K562 (cell line): ENCODE measurements at regions not wholly inside any gene's neighbourhood (a gene's known extent, or its start where the extent isn't known, plus 50 kb on each side); places are given as distances from the start of the nearest gene placed in this dataset.

ENCODE experiments used
- ATAC-seq: fragments of 200-7000 bp; cut with Tn5 transposase; 3 replicates; pipeline ENCODE4 v1.9.1; 2020; ENCODE audit warnings: moderate library complexity
- BruUV-seq: library from RNA; stranded (reverse); fragments of 400-500 nt; replicated peaks from 2 replicates; lab custom pipeline; 2021; lab: Mats Ljungman, UMichigan
- CTCF ChIA-PET: fragments of 300-600 bp; formaldehyde crosslinking; extraction: SDS; loops from one replicate; lab custom pipeline; 2021; ENCODE audit warnings: low intra/inter-chr PET ratio; lab: Yijun Ruan, JAX
- POLR2A ChIA-PET: fragments of 300-600, 350-650 bp; sonication (Branson Sonifier 250); formaldehyde crosslinking; extraction: SDS; loops from one replicate; lab custom pipeline; 2021; ENCODE audit warnings: antibody characterized with exemption, inconsistent platforms; lab: Yijun Ruan, JAX
- DNase-seq, 4 experiments: peaks; one replicate each; pipeline versions ENCODE4 v3.0.0 to v3.0.0-alpha.2; 2011 to 2018; ENCODE audit warnings: low spot score in 3 of 4, mixed read lengths in 3 of 4; ENCODE audit errors: extremely low read depth in 1 of 4
- FAIRE-seq: peaks from 2 replicates; lab custom pipeline; 2011; peaks lifted over from hg19 to GRCh38; lab: Jason Lieb, UNC
- H2AFZ ChIP-seq: 2 replicates; pipeline ENCODE4 v1.6.0; 2011; ENCODE audit warnings: low read depth, low read length, control low read depth, inconsistent platforms
- H3K27ac ChIP-seq: fragments of 200-600 bp; 3 replicates; pipeline ENCODE4 v1.8.0; 2011; ENCODE audit warnings: low read depth, mild to moderate bottlenecking, control low read depth, inconsistent platforms, low read length, moderate library complexity, mixed read lengths; ENCODE audit errors: extremely low read depth
- H3K27me3 ChIP-seq, 2 experiments: fragments of 300-600 bp in 1 of 2; 2 replicates in 1 of 2; 3 replicates in 1 of 2; pipeline versions ENCODE4 v1.6.0 to v1.8.0; 2011; ENCODE audit warnings: inconsistent platforms in 2 of 2, low read length in 2 of 2, mild to moderate bottlenecking in 1 of 2, mixed read lengths in 1 of 2, moderate library complexity in 1 of 2; ENCODE audit not compliant: control insufficient read depth in 2 of 2, insufficient read depth in 2 of 2
- H3K36me3 ChIP-seq: fragments of 300-600 bp; 3 replicates; pipeline ENCODE4 v1.8.0; 2011; ENCODE audit warnings: mild to moderate bottlenecking, low read length, inconsistent platforms; ENCODE audit not compliant: control insufficient read depth, insufficient read depth
- H3K4me1 ChIP-seq, 2 experiments: fragments of 200-600 bp in 1 of 2; replicated peaks in 1 of 2; 2 replicates in 1 of 2; 3 replicates in 1 of 2; pipeline versions ENCODE4 v1.5.1 to v1.8.0; 2011; ENCODE audit warnings: inconsistent platforms in 2 of 2, low read length in 2 of 2, mild to moderate bottlenecking in 1 of 2, mixed read lengths in 1 of 2, moderate library complexity in 1 of 2; ENCODE audit not compliant: control insufficient read depth in 2 of 2, insufficient read depth in 2 of 2
- H3K4me2 ChIP-seq: 2 replicates; pipeline ENCODE4 v1.6.1; 2011; ENCODE audit warnings: low read length, control low read depth, inconsistent platforms, mixed read lengths; ENCODE audit not compliant: insufficient read depth
- H3K4me3 ChIP-seq: fragments of 200-600 bp; sonication (generic), shearing (Covaris generic); 2 replicates; pipeline ENCODE4 v1.5.1; 2016; ENCODE audit warnings: control low read depth, inconsistent platforms
- H3K79me2 ChIP-seq: fragments of 200-600 bp; 3 replicates; pipeline ENCODE4 v1.8.0; 2011; ENCODE audit warnings: low read length, inconsistent platforms; ENCODE audit not compliant: control insufficient read depth, insufficient read depth
- H3K9ac ChIP-seq, 2 experiments: 2 replicates each; pipeline versions ENCODE4 v1.6.0 to v1.6.1; 2011; ENCODE audit warnings: low read depth in 2 of 2, low read length in 2 of 2, control low read depth in 1 of 2, inconsistent platforms in 1 of 2, mild to moderate bottlenecking in 1 of 2, mixed read lengths in 1 of 2; ENCODE audit not compliant: insufficient read depth in 1 of 2
- H3K9me1 ChIP-seq: one replicate; pipeline ENCODE4 v1.6.0; 2011; ENCODE audit warnings: inconsistent platforms, mild to moderate bottlenecking, low read length, moderate library complexity; ENCODE audit not compliant: control insufficient read depth, insufficient read depth
- H3K9me3 ChIP-seq: replicated peaks from 2 replicates; pipeline ENCODE4 v1.5.1; 2011; ENCODE audit warnings: low read depth, low read length, inconsistent platforms; ENCODE audit not compliant: control insufficient read depth, insufficient read depth
- H4K20me1 ChIP-seq: replicated peaks from 2 replicates; pipeline ENCODE4 v1.6.1; 2011; ENCODE audit warnings: low read length, inconsistent platforms, mixed read lengths; ENCODE audit not compliant: control insufficient read depth, insufficient read depth
- EGR1 ChIP-seq: fragments of 450-650 bp; conservative IDR thresholded peaks from 2 replicates; pipeline ENCODE4 v1.6.1; 2017; ENCODE audit warnings: mild to moderate bottlenecking
- EHMT2 ChIP-seq: fragments of 450-650 bp; IDR thresholded peaks from 2 replicates; pipeline ENCODE4 v1.6.1; 2018; ENCODE audit warnings: antibody characterized with exemption
- EZH2 ChIP-seq: IDR thresholded peaks from 2 replicates; pipeline ENCODE4 v1.6.1; 2012; ENCODE audit warnings: low read depth, mild to moderate bottlenecking, inconsistent platforms, low read length, borderline replicate concordance
- LCOR ChIP-seq: sonication (generic); formaldehyde crosslinking; IDR thresholded peaks from 2 replicates; pipeline ENCODE4 v1.8.0; 2022; ENCODE audit warnings: mild to moderate bottlenecking, missing genetic modification reagents
- MTA1 ChIP-seq: fragments of 450-650 bp; IDR thresholded peaks from 2 replicates; pipeline ENCODE4 v1.6.1; 2017; ENCODE audit warnings: borderline replicate concordance
- NEUROD1 ChIP-seq: fragments of 150-350 bp; IDR thresholded peaks from 2 replicates; pipeline ENCODE4 v1.6.1; 2014; ENCODE audit warnings: borderline replicate concordance, low read length, low read depth; ENCODE audit not compliant: partially characterized antibody
- NFE2 ChIP-seq: IDR thresholded peaks from 2 replicates; pipeline ENCODE4 v1.6.1; 2014; ENCODE audit warnings: antibody characterized with exemption, low read depth
- PHF20 ChIP-seq: fragments of 450-650 bp; IDR thresholded peaks from 2 replicates; pipeline ENCODE4 v1.6.1; 2018; ENCODE audit not compliant: partially characterized antibody
- PKNOX1 ChIP-seq: fragments of 450-650 bp; IDR thresholded peaks from 2 replicates; pipeline ENCODE4 v1.6.1; 2016
- RBM22 ChIP-seq: fragments of 200-400 bp; formaldehyde crosslinking; IDR thresholded peaks from 2 replicates; pipeline ENCODE4 v1.6.1; 2018; ENCODE audit warnings: low read length, low read depth; ENCODE audit not compliant: poor library complexity, severe bottlenecking
- SPI1 ChIP-seq: IDR thresholded peaks from 2 replicates; pipeline ENCODE4 v1.6.1; 2011; ENCODE audit warnings: low read depth, low read length, control low read depth, borderline replicate concordance
- TGIF2 ChIP-seq: sonication (generic); formaldehyde crosslinking; IDR thresholded peaks from 2 replicates; pipeline ENCODE4 v1.8.1; 2022; ENCODE audit warnings: mild to moderate bottlenecking, missing genetic modification reagents, moderate library complexity
- ZFP1 ChIP-seq: fragments of 450-650 bp; formaldehyde crosslinking; IDR thresholded peaks from 2 replicates; pipeline ENCODE4 v1.4.0; 2020; ENCODE audit warnings: mild to moderate bottlenecking, mixed read lengths
- ZNF3 ChIP-seq: fragments of 250-450 bp; sonication (Bioruptor Pico); IDR thresholded peaks from 2 replicates; pipeline ENCODE4 v1.5.0; 2021; ENCODE audit warnings: mild to moderate bottlenecking, moderate library complexity
- WGBS: fragments of 100-300 bp; shearing (Covaris generic); methylation state at CpG from one replicate; pipeline ENCODE4 v1.1.6; 2016; ENCODE audit warnings: low coverage, mixed read lengths; ENCODE audit not compliant: insufficient coverage; ENCODE audit errors: missing lambda C conversion rate; 5-methylcytosine and 5-hydroxymethylcytosine counted together
- in situ Hi-C: fragments of 300-500 bp; cut with MboI; formaldehyde crosslinking; loops from 4 replicates; pipeline ENCODE4 v1.15.0; 2018; ENCODE audit warnings: inconsistent platforms, mixed read lengths
- intact Hi-C: fragments of 100-400 bp; cut with micrococcal nuclease; formaldehyde crosslinking; loops from 2 replicates; pipeline ENCODE4 v1.14.2; 2022
- TF ChIP-seq, protein P1 (sequence below): sonication (generic); formaldehyde crosslinking; IDR thresholded peaks from 2 replicates; pipeline ENCODE4 v1.8.1; 2023; ENCODE audit warnings: mild to moderate bottlenecking, missing genetic modification reagents
- TF ChIP-seq, protein P2 (sequence below), 2 experiments: IDR thresholded peaks; 2 replicates each; pipeline ENCODE4 v1.6.1; 2011; ENCODE audit warnings: borderline replicate concordance in 1 of 2, control low read depth in 1 of 2, low read depth in 1 of 2, low read length in 1 of 2, mild to moderate bottlenecking in 1 of 2, mixed read lengths in 1 of 2, moderate library complexity in 1 of 2; ENCODE audit not compliant: insufficient read depth in 1 of 2, insufficient read length in 1 of 2, poor library complexity in 1 of 2, severe bottlenecking in 1 of 2; ENCODE audit errors: extremely low read depth in 1 of 2
- TF ChIP-seq, protein P3 (sequence below), 2 experiments: fragments of 250-450 bp in 1 of 2; fragments of 450-650 bp in 1 of 2; sonication (Bioruptor Pico) in 1 of 2; IDR thresholded peaks; 2 replicates each; pipeline versions ENCODE4 v1.6.1 to v1.8.0; 2016 to 2021; ENCODE audit warnings: mild to moderate bottlenecking in 2 of 2, moderate library complexity in 2 of 2, missing compliant biosample characterization in 1 of 2, missing genetic modification characterization in 1 of 2

DNA sequence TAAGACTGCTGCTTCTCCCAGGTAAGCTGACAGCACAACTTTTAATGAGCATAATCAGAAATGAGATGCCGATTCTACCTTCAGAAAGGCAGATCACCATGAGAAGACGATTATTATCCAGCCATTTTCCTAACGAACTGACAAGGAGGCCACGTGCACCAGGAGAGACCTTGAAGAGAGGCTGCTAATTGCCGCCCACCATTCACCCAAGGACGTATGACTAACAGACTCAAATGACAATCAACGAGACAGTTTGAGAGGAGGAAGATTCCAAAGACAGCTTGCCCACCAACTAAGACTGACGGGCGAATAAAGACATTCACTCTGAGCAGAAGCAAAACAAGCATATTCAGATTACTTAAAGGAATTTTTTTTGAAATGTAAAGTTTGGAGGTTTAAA, 301.9 kb upstream of the TAC1 start:
- Histone ChIP-seq H3K79me2 (no peaks in the 10 kb centered on the region), H3K4me3 (no peak overlapping the region), H2AFZ (no peak overlapping the region), H3K4me1 (no peaks in the 10 kb centered on the region), H3K27ac (no peak overlapping the region), H3K9ac (no peak overlapping the region), H3K36me3 (no peaks in the 10 kb centered on the region), H4K20me1 (no peaks in the 10 kb centered on the region), H3K27me3 (no peaks in the 10 kb centered on the region), H3K9me1 (no peaks in the 10 kb centered on the region), H3K9me3 (no peaks in the 10 kb centered on the region), H3K4me2 (no peak overlapping the region)
- no peak for DNase-seq
- WGBS, result 8% methylated on average over 9 of the region's 9 CpGs
- in situ Hi-C loops, result no loop called here
- peak; percentile 40 for FAIRE-seq
- intact Hi-C loops, result no loop called here
- BruUV-seq, result no TSS peak
- no peak for ATAC-seq
- ChIA-PET POLR2A (no interaction called here), CTCF (no interaction called here)
- no peak for TF ChIP-seq ZNF3
- no peak for TF ChIP-seq ZFP1 (CRISPR knock-in tag)
- no peak for TF ChIP-seq SPI1
- TF ChIP-seq MTA1, result no peak
- TF ChIP-seq NFE2, result no peak
- TF ChIP-seq LCOR (CRISPR knock-in tag), result no peak
- TF ChIP-seq EZH2, result no peak
- TF ChIP-seq, protein P1, sequence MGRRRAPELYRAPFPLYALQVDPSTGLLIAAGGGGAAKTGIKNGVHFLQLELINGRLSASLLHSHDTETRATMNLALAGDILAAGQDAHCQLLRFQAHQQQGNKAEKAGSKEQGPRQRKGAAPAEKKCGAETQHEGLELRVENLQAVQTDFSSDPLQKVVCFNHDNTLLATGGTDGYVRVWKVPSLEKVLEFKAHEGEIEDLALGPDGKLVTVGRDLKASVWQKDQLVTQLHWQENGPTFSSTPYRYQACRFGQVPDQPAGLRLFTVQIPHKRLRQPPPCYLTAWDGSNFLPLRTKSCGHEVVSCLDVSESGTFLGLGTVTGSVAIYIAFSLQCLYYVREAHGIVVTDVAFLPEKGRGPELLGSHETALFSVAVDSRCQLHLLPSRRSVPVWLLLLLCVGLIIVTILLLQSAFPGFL (CRISPR knock-in tag), result no peak
- no peak for TF ChIP-seq PHF20
- no peak for TF ChIP-seq TGIF2 (CRISPR knock-in tag)
- TF ChIP-seq EGR1, result 0 out of 2 replicates have a peak, but pooled peaks have one; percentile 10
- no peak for TF ChIP-seq PKNOX1
- TF ChIP-seq, protein P2, sequence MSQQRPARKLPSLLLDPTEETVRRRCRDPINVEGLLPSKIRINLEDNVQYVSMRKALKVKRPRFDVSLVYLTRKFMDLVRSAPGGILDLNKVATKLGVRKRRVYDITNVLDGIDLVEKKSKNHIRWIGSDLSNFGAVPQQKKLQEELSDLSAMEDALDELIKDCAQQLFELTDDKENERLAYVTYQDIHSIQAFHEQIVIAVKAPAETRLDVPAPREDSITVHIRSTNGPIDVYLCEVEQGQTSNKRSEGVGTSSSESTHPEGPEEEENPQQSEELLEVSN (IDR thresholded peaks at IDR 0.05; ENCODE audit: borderline replicate concordance in 1 of 2, extremely low read depth in 1 of 2, insufficient read depth in 1 of 2, insufficient read length in 1 of 2, low read depth in 1 of 2, low read length in 1 of 2, poor library complexity in 1 of 2, severe bottlenecking in 1 of 2), result peak in 1 of 2 experiments; percentile 28
- TF ChIP-seq, protein P3, sequence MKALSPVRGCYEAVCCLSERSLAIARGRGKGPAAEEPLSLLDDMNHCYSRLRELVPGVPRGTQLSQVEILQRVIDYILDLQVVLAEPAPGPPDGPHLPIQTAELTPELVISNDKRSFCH (CRISPR knock-in tag; IDR thresholded peaks at IDR 0.05), result no peak
- TF ChIP-seq, protein P3 (tag; IDR thresholded peaks at IDR 0.05), result no peak
- no peak for TF ChIP-seq NEUROD1
- TF ChIP-seq EHMT2, result no peak
- no peak for TF ChIP-seq RBM22
